ENCODE measurements at regions not wholly inside any gene's neighbourhood (a gene's known extent, or its start where the extent isn't known, plus 50 kb on each side); places are given as distances from the start of the nearest gene placed in this dataset.
"Not testable (repeated sequence)": the region's sequence is repeated elsewhere in the genome, so short reads cannot be mapped to it uniquely, and the experiment has no call there.

DNA sequence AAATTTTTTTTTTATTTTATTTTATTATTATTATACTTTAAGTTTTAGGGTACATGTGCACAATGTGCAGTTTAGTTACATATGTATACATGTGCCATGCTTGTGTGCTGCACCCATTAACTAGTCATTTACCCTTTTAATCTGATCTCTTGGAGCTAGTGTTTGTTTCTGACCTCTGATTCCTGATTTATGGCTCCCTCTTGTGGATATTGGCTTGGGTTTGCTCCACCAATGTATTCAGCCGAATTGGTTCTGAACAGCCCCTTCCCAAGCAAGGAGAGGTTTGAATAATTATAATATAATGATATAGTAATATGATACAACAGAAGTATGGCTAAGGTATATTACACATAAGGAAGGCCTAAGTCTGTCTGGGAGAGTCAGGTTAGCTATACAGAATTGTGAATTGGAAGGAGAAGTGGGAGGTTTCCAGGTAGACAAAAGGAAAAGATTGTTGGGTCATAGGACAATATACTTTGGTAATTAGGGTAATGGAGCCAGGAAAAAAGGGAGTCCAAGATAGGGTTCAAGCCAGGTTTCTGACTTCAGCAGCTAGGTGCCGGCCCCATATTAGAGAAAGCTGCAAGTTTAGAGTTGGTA lies 53.1 kb upstream of the HMCN1 start:
- no peak for DNase-seq

DNA sequence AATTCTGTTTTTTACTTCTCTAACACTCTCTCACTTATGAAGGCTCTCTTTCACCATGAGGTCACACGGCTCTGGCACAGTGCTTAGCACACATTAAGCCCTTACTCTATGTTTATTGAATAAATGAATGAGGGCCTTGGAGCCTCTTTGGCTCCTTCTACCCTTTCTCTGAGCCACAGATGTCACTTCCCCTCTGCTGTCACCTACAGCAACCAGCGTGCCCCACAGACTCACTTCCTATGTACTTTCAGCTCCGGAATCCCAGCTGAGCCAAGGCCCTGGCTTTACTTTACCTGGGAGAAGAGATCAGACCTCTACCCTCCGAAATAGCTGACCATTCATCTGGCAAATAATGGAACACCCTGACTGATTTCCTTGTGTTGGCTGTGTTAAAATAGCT lies 53.7 kb upstream of the HMCN1 start:
- DNase-seq, result no peak

DNA sequence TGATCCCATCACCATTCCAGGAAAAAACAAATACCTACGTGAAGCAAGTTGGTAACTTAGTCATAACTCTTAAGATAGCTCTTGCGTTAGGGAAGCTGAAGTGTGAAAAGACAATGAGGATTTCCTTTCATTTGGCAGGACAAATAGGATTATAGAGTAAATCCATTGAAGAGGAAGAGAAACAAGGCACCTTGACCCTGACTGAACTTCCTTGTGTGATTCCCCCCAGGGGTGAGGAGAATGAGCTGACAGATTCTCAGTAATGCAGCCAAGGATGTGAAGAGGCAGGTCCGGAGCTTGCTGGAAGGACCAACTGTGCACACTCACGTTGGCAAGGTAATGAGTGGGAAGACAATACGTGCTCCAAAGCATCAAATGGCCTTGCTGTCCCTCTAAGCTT lies 55.0 kb upstream of the HMCN1 start:
- no peak for DNase-seq

DNA sequence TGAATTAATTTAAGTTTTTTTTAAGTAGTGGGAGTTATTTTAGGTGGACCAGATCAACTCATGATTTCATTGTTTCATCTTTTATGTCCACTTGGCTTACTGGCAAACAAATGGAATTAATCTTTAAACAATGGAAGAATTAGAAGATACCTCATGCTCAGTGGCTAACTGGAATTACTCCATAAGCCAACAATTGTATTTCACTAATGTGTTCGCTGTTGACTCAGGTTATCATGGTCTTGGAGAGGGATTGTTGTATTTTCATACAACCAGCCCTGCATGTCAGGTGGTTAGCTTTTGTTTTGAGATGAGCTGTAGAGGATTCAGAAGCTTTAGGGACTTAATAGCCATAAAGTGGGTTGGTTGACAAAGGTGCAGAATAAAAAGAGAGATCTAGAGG lies 57.2 kb upstream of the HMCN1 start:
- no peak for DNase-seq

DNA sequence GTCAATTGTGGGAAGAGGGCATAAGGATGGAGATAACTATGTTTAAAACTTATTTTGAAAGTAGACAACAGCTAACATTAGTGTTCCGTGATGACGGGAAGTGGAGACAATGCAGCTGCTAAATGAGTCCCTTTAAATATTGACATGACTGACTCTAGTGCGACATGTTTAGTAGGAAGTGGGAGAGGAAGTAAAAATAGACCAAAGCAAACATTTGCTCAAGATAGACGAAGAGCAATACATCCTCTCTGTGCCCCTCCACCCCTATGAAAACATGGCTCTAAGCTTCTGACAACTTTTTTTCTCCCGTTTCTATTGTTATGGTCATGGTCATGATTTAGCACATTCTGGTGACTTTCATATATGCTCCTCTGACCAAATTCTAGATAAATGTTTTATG lies 60.0 kb upstream of the HMCN1 start:
- no peak for DNase-seq

DNA sequence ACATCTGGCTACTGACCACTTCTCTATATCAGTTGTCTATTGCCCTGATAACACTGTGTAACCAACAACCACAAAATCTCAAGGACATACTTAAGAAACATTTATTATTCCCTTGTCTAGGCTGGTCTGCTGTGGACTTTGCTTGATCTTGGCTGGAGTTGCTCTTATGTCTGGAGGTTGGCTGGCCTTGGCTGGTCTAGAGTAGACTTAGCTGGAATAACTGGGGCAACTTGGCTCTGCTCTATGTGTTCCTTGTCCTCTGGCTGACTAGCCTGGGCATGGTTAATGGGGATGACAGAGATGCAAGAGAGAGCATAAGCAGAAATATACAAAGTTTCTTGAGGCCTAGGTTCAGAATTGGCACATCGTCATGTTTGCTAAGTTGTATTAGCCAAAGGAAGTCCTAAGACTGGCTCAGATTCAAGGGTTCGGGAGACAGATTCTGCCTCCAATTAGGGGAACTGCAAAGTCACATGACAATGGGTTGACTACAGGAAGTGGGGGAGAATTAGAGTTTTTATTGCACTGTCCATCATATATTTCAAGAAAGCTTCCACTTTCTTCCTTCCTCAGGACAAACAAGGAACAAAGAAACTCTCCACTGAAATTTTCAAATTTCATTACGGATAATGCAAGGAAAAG lies 61.4 kb upstream of the HMCN1 start:
- DNase-seq, result no peak

DNA sequence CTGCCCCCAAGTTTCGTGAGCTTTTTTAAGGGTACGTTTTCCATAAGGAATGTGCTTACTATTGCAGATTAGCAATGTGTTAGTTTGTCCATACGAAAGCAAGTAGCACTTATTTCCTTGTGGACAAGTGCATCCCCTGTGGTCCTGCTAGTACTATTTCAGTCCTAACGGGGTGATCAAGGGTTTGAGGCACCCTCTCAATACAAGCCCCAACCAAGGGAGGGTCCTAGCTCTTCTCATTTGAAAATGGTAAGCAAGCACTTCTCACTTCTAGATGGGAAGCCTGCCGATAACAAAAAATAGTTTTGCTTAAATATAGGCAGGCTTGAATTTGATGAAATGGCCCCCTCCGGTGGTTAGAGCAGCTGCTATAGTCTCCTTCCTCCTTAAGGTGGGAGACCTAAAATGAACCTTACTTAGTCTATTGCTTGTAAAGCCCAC lies 64.0 kb upstream of the HMCN1 start:
- peak; percentile 40 for DNase-seq

DNA sequence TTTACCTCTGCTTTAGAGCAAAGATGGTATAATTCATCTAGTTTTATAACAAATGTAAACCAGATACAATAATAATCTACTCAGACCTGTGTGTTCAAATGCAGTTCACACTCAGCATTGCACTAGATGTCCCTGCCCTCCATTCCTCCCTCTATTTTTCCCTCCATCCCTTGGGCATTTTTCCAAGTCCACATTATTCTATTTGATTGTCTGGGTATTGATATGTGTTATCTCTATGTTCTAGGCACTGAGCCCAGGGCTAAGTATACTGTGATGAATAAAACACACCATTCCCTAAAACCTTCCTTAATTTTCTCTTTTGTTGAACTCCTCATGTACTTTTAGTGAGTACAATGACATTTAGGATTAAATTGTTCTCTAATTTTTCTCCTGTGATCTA lies 66.2 kb upstream of the HMCN1 start:
- no peak for DNase-seq

DNA sequence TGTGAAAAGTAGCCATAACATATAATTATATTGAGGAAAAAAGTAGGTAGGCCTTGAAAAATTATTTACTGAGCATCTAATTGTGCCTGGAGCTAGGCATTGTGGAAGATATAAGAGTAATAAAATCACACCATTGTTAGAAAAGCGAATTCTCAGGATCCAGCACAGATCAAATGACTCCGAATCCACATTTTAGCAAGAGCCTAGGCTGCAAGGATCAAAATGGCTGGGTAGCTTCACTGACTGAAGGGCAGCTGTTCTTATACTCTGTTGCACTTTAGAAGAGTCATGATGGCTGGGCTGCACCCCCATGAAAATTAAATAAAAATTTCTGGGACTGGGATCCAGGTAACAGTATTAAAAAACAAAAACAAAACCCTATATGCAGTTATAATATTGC lies 67.6 kb upstream of the HMCN1 start:
- no peak for DNase-seq

DNA sequence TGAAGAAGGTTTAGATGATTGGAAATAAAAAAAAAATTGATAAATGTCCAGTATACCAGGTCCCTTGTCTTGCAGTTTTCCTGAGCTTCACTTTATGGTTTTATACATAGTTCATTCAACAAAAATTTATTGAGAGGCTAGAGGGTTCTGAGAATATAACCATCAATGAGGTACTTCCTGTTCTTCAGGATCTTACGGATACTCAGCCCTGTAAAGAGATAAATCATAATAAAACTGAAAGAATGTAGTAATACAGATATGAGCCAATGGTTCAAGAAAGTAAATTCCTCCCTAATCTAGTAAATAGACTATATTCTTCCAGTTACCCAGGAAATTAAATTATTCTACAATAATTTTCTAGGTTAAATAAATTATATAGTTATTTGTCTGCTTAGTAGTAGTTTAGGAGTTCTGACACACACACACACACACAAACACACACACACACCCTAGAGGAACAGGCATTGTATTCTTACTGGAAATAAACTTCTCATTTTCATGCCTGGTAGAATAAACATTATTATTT lies 70.4 kb upstream of the HMCN1 start:
- no peak for DNase-seq

DNA sequence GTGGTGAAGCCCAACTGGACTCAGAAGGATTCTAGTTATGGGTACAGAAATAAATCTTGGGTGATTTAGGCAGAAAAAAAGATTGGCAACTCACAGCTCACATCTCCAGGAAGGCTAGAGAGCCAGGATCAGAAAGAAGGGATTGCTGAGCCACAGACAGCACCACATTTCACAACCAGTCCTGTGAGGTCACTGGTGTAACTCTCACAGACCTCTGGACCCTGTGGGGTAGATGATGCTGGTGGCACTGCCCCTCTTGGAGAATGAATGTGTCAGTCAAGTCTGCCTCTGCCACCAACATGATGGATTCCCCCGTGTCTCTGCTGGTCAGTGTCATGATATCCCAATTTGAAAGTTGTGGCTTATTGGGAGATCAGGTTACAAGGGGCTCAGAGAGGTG lies 70.9 kb upstream of the HMCN1 start:
- no peak for DNase-seq

DNA sequence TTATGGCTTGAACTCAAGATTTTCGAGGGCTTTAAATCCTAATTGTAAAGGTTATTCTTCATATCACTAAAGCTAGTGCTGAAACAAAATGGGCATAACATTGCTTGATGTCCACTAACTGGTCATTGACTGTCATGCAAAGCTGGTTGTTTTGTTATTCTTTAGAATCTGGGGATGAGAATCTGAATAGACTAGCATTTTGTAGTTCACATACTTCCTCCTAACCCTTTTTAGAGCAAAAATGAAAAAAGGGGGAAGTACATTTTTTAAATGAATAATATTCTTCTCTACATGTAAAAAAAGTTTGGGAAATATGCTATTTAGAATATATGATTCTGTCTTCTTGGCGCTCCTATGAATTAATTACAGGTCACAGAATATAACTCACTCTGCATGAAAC lies 72.2 kb upstream of the HMCN1 start:
- no peak for DNase-seq

DNA sequence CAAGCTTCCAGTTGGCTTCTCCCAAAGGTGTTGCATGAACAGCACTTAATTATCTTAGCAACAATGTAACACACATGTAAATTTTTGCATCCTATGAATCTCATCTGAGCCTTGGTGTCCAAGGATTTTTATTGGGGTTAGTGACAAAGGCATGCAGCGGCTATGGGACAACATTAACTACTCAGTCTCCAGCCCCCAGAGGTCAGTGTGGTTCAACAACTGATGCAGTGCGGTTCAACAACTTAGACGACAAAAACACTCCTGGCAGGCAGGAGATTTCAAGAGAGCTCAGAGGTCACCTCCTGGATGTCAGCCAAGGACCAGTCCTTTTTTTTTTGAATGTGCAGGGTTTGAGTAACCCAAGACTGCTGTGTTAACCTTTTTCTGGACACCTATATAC lies 77.5 kb upstream of the HMCN1 start:
- DNase-seq, result no peak

DNA sequence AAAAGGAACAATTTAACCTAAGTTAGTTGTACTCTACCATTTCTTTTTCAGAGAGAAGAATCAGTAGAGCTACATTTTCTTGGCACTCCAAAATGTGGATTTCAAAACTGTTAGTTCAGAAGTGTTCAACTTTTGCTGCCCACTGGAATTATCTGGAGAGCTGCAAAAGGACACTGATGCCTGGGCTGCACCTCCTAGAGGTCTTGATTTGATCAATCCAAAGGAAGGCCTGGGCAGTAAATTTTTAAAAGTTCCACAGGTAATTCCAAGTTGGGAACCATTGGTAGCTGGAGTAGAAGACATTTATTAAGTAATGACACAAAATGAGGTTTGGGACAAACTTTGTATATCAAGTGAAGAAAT lies 79.3 kb upstream of the HMCN1 start:
- no peak for DNase-seq

DNA sequence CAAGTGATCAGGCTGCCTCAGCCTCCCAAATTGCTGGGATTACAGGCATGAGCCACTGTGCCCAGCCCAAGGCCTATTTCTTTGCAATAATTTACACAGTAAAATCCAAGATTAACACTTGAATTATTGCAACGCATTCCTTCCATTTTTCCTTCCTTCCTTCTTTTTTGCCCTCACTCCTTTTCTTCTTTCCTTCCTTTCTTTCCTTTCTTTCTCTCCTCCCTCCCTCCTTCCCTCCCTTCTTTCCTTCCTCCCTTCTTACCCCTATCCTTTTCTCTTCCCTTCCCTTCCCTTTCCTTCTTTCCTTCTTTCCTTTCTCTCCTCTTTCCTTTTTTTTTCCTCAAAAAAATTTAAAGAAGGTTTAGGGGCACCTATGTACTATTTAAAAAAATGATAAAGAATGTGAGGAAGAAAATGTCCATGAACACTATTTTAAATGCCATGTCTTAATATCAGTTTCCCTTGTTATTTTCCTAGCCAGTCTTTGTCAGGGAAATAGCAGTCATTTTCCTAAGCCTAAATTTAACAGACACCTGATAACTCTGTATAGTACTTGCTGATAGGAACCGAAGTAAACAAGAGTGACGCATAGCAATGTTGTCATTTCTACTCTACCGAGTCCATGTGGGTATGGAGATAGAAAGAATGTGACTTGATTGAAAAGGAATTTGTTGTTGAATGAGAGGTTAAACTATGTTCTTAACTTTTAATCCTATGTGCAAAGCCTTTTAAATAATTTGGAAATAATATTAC lies 79.8 kb upstream of the HMCN1 start:
- no peak for DNase-seq

DNA sequence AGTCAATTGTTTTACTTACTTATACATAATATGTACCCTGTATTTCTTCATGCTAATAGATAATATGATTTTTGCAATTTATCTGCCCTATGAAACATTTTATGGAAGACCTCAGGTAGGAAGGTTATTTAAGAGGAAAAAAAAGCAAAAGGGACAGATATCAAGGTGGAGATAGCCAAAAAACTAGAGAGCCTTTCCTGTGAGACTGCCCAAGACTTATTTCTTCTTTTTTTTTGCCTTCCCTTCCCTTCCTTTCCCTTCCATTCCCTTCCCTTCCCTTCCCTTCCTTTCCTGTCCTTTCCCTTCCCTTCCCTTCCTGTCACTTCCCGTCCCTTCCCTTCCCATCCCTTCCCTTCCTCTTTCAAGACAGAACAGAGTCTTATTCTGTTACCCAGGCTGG lies 80.6 kb upstream of the HMCN1 start:
- no peak for DNase-seq

DNA sequence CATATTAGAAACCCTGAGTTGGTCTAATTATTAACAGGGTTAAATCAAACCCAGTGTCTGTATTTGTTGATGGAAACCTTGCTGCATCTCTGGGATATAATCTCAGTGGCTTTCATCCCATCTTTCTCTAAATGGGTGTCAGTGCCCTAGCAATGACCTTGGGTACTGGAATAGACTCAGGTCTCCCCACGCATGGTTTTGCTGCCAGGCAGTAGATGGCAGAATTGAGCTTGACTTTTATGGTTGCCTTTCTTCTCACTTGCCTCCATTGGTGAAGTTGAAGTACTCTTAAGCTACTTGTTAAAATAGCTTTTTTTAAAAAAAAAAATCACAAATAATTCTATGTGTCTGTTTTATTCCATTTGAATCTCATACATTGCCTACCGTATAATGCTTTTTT lies 81.8 kb upstream of the HMCN1 start:
- DNase-seq, result no peak

DNA sequence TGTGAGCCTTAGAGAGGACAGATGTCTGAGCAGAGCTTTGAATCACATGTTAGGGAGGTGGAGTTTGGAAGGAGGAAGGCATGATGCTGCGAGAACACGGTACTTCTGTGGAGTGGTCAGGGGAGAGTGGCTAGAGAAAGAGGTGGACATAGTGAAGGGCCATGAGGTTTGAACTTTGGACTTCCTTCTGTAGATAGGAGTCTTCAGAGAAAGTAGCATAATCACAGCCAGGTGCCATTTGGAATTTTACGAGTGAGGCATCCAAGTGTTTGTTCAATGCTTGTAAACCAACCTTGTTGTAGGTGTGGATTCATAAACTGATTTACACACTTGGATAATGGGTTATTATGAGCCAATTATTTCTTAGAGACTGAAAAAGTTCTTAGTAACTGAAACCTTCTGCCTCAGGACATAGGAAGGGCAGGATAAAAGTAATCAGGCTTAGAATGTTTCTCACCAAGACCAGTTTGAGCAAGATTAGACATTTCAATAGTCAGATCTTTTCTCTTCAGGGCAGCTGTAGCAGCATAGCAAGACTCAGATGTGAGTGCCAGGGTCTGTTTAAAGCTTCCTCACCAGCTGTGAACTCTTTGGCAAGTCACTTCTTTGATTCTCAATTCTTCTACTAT lies 83.5 kb upstream of the HMCN1 start:
- no peak for DNase-seq

DNA sequence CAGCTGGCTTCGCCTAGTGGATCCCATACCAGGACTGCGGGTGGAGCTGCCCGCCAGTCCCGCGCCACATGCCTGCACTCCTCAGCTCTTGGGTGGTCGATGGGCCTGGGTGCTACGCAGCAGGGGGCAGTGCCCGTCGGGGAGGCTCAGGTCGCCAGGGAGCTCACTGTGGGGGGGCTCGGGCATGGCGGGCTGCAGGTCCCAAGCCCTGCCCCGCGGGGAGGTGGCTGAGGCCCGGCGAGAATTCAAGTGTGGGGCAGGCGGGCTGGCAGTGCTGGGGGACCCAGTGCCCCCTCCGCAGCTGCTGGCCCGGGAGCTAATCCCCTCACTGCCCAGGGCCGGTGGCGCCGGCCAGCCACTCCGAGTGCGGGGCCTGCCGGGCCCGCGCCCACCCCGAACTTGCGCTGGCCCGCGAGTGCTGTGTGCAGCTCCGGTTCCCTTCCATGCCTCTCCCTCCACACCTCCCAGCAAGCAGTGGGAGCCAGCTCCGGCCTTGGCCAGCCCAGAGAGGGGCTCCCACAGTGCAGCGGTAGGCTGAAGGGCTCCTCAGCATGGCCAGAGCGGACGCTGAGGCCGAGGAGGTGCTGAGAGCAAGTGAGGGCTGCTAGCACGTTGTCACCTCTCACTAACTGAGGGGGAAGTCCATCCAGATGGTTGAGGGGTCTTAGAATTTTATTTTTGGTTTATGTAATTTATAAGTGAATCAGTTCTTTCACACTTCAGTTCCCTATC lies 85.2 kb upstream of the HMCN1 start:
- DNase-seq, result no peak

DNA sequence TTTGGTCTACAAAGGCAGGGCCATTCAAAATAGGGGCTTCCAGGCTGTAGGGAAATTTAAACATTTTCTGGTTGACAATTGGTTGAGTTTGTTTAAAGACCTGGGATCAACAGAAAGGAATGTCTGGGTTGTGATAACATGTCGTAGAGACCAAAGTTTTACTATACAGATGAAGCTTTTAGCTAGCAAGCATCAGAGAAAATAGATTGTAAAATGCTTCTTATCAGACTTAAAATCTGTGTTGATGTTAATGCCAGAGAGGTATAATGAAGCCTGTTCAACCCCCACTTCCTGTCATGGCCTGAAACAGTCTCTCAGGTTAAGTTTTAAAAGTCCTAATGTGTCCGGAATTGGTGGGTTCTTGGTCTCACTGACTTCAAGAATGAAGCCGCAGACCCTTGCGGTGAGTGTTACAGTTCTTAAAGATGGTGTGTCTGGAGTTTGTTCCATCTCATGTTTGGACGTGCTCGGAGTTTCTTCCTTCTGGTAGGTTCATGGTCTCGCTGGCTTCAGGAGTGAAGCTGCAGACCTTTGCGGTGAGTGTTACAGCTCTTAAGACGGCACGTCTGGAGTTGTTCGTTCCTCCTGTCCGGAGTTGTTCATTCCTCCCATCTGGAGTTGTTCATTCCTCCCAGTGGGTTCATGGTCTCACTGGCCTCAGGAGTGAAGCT lies 86.5 kb upstream of the HMCN1 start:
- DNase-seq, result not testable (repeated sequence)

DNA sequence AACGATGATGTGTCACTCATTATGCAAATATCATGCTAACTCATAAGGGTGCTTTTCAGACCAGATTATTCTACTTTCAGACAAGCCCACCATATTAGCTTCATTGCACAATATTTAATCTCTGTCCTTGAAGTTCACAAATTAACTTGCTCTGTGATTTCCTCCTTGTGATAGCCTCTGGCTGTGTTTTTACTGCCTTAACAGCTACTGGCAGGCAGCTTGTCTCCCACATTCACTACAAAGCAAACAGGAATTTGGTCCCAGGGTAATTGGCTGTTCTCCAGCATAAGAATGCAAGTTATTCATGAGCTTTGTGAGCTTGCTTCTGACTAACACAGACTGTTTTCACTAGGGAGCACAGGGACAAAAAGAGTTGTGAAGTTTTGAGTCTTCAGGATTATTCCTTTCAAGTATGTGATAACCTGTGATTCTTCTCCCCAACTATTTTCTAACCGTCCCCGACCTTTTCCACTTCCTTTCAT lies 87.9 kb upstream of the HMCN1 start:
- DNase-seq, result no peak

DNA sequence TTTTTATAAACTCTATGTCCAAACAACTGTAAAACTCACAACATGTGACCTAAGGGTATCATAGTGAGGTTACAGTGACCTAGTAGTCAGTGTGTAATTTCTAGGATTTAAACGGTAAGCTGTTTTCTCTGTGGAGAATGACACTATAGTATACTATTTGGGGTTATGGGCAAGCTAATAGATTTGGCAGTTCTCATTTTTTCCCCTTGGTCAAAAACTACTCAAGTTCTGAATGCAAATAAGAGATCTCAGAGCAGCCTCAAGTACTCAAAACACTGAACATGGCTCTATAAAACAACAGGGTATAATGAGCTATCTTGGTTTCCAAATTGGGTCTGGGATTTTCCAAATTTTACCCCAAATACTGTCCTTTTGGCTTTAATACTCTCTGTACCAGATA lies 88.5 kb upstream of the HMCN1 start:
- no peak for DNase-seq
